IMR-90 (cell line): ENCODE measurements at regions not wholly inside any gene's neighbourhood (a gene's known extent, or its start where the extent isn't known, plus 50 kb on each side); places are given as distances from the start of the nearest gene placed in this dataset.

Experiments
- ATAC-seq: fragments of 200-7000 bp; cut with Tn5 transposase; 2 replicates; pipeline ENCODE4 v1.9.1; 2020; ENCODE audit warnings: low read depth, mild to moderate bottlenecking, moderate library complexity
- BruUV-seq: library from RNA; stranded (reverse); fragments of 400-500 nt; replicated peaks from 2 replicates; lab custom pipeline; 2021; lab: Mats Ljungman, UMichigan
- CTCF ChIA-PET: fragments of 300-600 bp; formaldehyde crosslinking; extraction: SDS; loops from one replicate; lab custom pipeline; 2021; ENCODE audit warnings: antibody characterized with exemption; lab: Yijun Ruan, JAX
- POLR2A ChIA-PET: fragments of 300-600 bp; sonication (Branson Sonifier 250); formaldehyde crosslinking; loops from one replicate; lab custom pipeline; 2022; ENCODE audit warnings: antibody characterized with exemption; ENCODE audit not compliant: unreplicated experiment; lab: Charles Lee
- DNase-seq: peaks from one replicate; pipeline ENCODE4 v3.0.0; 2013
- H2AFZ ChIP-seq: replicated peaks from 2 replicates; pipeline ENCODE3; 2013; ENCODE audit warnings: low read length, mild to moderate bottlenecking; ENCODE audit not compliant: poor library complexity
- H2AK5ac ChIP-seq: 2 replicates; pipeline ENCODE4 v1.6.1; 2013; ENCODE audit warnings: low read depth, low read length, inconsistent platforms
- H2AK9ac ChIP-seq: replicated peaks from 2 replicates; pipeline ENCODE3; 2013; ENCODE audit warnings: mild to moderate bottlenecking, low read depth, low read length, moderate library complexity; ENCODE audit not compliant: poor library complexity
- H2BK120ac ChIP-seq: 2 replicates; pipeline ENCODE4 v1.6.1; 2013; ENCODE audit warnings: low read depth, low read length, inconsistent platforms
- H2BK15ac ChIP-seq: 3 replicates; pipeline ENCODE4 v1.6.1; 2013; ENCODE audit warnings: low read depth, low read length, inconsistent platforms
- H2BK20ac ChIP-seq: 2 replicates; pipeline ENCODE4 v1.6.1; 2013; ENCODE audit warnings: low read depth, mild to moderate bottlenecking, inconsistent platforms, low read length, moderate library complexity
- H2BK5ac ChIP-seq: 2 replicates; pipeline ENCODE4 v1.6.1; 2013; ENCODE audit warnings: mild to moderate bottlenecking, low read depth, low read length, inconsistent platforms; ENCODE audit not compliant: poor library complexity, severe bottlenecking
- H3K14ac ChIP-seq: replicated peaks from 2 replicates; pipeline ENCODE4 v1.6.1; 2013; ENCODE audit warnings: low read depth, low read length, inconsistent platforms
- H3K18ac ChIP-seq: 2 replicates; pipeline ENCODE4 v1.6.1; 2013; ENCODE audit warnings: low read depth, low read length, control low read depth
- H3K23ac ChIP-seq: 2 replicates; pipeline ENCODE4 v1.6.1; 2013; ENCODE audit warnings: low read depth, low read length, inconsistent platforms
- H3K27ac ChIP-seq: 2 replicates; pipeline ENCODE4 v1.5.1; 2013; ENCODE audit warnings: mild to moderate bottlenecking, control low read depth, low read length; ENCODE audit not compliant: insufficient read depth
- H3K27me3 ChIP-seq: 2 replicates; pipeline ENCODE4 v1.6.1; 2013; ENCODE audit warnings: low read length; ENCODE audit not compliant: control insufficient read depth, insufficient read depth
- H3K36me3 ChIP-seq: 2 replicates; pipeline ENCODE4 v1.6.1; 2013; ENCODE audit warnings: low read length, mixed read lengths; ENCODE audit not compliant: control insufficient read depth, insufficient read depth
- H3K4ac ChIP-seq: 2 replicates; pipeline ENCODE4 v1.6.1; 2013; ENCODE audit warnings: low read depth, low read length, inconsistent platforms
- H3K4me1 ChIP-seq: 2 replicates; pipeline ENCODE4 v1.6.1; 2013; ENCODE audit warnings: low read length, mixed read lengths; ENCODE audit not compliant: control insufficient read depth, insufficient read depth
- H3K4me2 ChIP-seq: 2 replicates; pipeline ENCODE4 v1.6.1; 2013; ENCODE audit warnings: low read depth, mild to moderate bottlenecking, control low read depth, low read length, moderate library complexity
- H3K4me3 ChIP-seq: 2 replicates; pipeline ENCODE4 v1.5.1; 2013; ENCODE audit warnings: low read depth, mild to moderate bottlenecking, control low read depth, low read length, moderate library complexity; ENCODE audit not compliant: insufficient read depth
- H3K56ac ChIP-seq: 2 replicates; pipeline ENCODE4 v1.6.1; 2013; ENCODE audit warnings: low read length, inconsistent platforms; ENCODE audit not compliant: insufficient read depth; ENCODE audit errors: extremely low read depth
- H3K79me1 ChIP-seq, 2 experiments: 2 replicates each; pipeline ENCODE4 v1.6.1; 2013; ENCODE audit warnings: low read length in 2 of 2, inconsistent platforms in 1 of 2, low read depth in 1 of 2
- H3K9ac ChIP-seq: 2 replicates; pipeline ENCODE4 v1.6.1; 2013; ENCODE audit warnings: low read depth, low read length, control low read depth
- H3K9me1 ChIP-seq: 2 replicates; pipeline ENCODE4 v1.6.1; 2013; ENCODE audit warnings: low read length, inconsistent platforms; ENCODE audit not compliant: insufficient read depth
- H3K9me3 ChIP-seq: 2 replicates; pipeline ENCODE4 v1.6.1; 2013; ENCODE audit warnings: low read length; ENCODE audit not compliant: control insufficient read depth, insufficient read depth
- H4K20me1 ChIP-seq: 2 replicates; pipeline ENCODE4 v1.6.1; 2013; ENCODE audit warnings: low read length, inconsistent platforms; ENCODE audit not compliant: insufficient read depth
- H4K5ac ChIP-seq: 2 replicates; pipeline ENCODE4 v1.6.1; 2013; ENCODE audit warnings: mild to moderate bottlenecking, low read depth, low read length, control low read depth
- H4K8ac ChIP-seq, 2 experiments: 2 replicates each; pipeline ENCODE4 v1.6.1; 2013; ENCODE audit warnings: low read depth in 2 of 2, low read length in 2 of 2, control low read depth in 1 of 2, inconsistent platforms in 1 of 2
- H4K91ac ChIP-seq: 2 replicates; pipeline ENCODE4 v1.6.1; 2013; ENCODE audit warnings: low read depth, low read length, inconsistent platforms; ENCODE audit not compliant: insufficient read depth
- BHLHE40 ChIP-seq: fragments of 150-350 bp; IDR thresholded peaks from 2 replicates; pipeline ENCODE4 v1.6.1; 2016; ENCODE audit warnings: mild to moderate bottlenecking, low read depth, low read length
- CEBPB ChIP-seq: IDR thresholded peaks from 2 replicates; pipeline ENCODE4 v1.6.1; 2012; ENCODE audit warnings: low read depth, low read length, improper control_type of control experiment
- CHD1 ChIP-seq: IDR thresholded peaks from 2 replicates; pipeline ENCODE4 v1.6.1; 2012; ENCODE audit warnings: low read depth, low read length, improper control_type of control experiment
- FOS ChIP-seq: fragments of 150-350 bp; IDR thresholded peaks from 2 replicates; pipeline ENCODE4 v1.6.1; 2016; ENCODE audit warnings: low read depth, low read length
- MXI1 ChIP-seq: IDR thresholded peaks from 2 replicates; pipeline ENCODE4 v1.6.1; 2012; ENCODE audit warnings: low read depth, mild to moderate bottlenecking, low read length, moderate library complexity, borderline replicate concordance
- NFE2L2 ChIP-seq: fragments of 150-350 bp; IDR thresholded peaks from 2 replicates; pipeline ENCODE4 v1.6.1; 2016; ENCODE audit warnings: low read depth, mild to moderate bottlenecking, low read length
- RAD21 ChIP-seq: IDR thresholded peaks from 2 replicates; pipeline ENCODE4 v1.6.1; 2012; ENCODE audit warnings: low read length, improper control_type of control experiment
- RCOR1 ChIP-seq: IDR thresholded peaks from 2 replicates; pipeline ENCODE4 v1.6.1; 2012; ENCODE audit warnings: mild to moderate bottlenecking, low read length, improper control_type of control experiment; ENCODE audit not compliant: insufficient replicate concordance
- RFX5 ChIP-seq: IDR thresholded peaks from 2 replicates; pipeline ENCODE4 v1.8.0; 2012; ENCODE audit warnings: low read depth, mild to moderate bottlenecking, low read length, moderate library complexity
- SMC3 ChIP-seq: fragments of 150-350 bp; IDR thresholded peaks from 2 replicates; pipeline ENCODE4 v1.6.1; 2016; ENCODE audit warnings: low read depth, mild to moderate bottlenecking, antibody characterized with exemption, low read length, moderate library complexity
- WGBS, 2 experiments: methylation state at CpG; one replicate each; pipeline versions ENCODE4 v1.1.5 to v1.1.7; 2013; ENCODE audit warnings: missing lambda C conversion rate in 2 of 2; ENCODE audit not compliant: insufficient read length in 1 of 2; ENCODE audit errors: extremely low coverage in 2 of 2; 5-methylcytosine and 5-hydroxymethylcytosine counted together
- dilution Hi-C: fragments of 300-500 bp; cut with HindIII; formaldehyde crosslinking; loops from one replicate; pipeline ENCODE4 v1.14.3; 2018; ENCODE audit warnings: low sequenced_read_pairs; ENCODE audit not compliant: unreplicated experiment
- in situ Hi-C: fragments of 300-500 bp; cut with MboI; formaldehyde crosslinking; loops from 3 replicates; pipeline ENCODE4 v1.14.3; 2019; ENCODE audit warnings: low sequenced_read_pairs, inconsistent platforms, mixed read lengths
- intact Hi-C: fragments of 100-400 bp; cut with micrococcal nuclease; formaldehyde crosslinking; loops from 2 replicates; pipeline ENCODE4 v1.10.0; 2022
- TF ChIP-seq, protein P1 (sequence below): conservative IDR thresholded peaks from 2 replicates; pipeline ENCODE4 v1.5.1; 2012; ENCODE audit warnings: mild to moderate bottlenecking, low read depth, low read length, improper control_type of control experiment
- TF ChIP-seq, protein P2 (sequence below): fragments of 150-350 bp; IDR thresholded peaks from 2 replicates; pipeline ENCODE4 v1.6.1; 2017; ENCODE audit warnings: mild to moderate bottlenecking, antibody characterized with exemption, low read length, low read depth

DNA sequence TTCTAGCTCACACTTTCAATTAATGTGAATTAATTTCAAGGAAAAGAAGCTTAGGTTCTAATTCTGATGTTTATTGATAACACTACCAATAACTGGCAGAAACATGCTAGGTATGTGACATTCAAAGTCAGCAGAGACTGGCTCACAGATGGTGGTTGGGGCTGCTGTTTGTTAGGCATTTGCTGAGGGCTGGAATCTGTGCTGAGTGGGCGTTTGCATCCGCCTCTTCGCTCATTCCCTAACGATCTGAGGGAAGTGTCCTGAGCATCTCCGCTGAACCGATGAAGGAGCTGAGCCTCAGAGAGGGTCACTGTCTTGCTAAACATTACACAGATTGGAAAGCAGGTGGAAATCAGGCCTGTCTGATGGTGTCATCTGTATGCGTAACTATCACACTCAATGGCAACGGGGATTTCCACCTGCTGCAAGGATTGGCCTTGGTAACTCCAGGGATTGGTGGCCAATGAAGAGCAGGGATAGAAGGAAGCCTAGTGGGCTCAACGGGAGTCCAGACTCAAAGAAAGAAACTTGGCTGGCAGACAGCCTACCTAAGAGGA, 338.9 kb downstream of the TEX29 start:
- H2AK5ac ChIP-seq = no peak overlapping the region
- intact Hi-C loops (no loop called here), in situ Hi-C loops (no loop called here), dilution Hi-C loops (no loop called here)
- ATAC-seq = no peak
- no peak overlapping the region for H3K14ac ChIP-seq
- H3K9me1 ChIP-seq = no peaks in the 10 kb centered on the region
- no peak overlapping the region for H4K5ac ChIP-seq
- H2AFZ ChIP-seq = no peak overlapping the region
- H4K91ac ChIP-seq = no peak overlapping the region
- no peak overlapping the region for H4K8ac ChIP-seq
- H3K4ac ChIP-seq = no peak overlapping the region
- H3K4me3 ChIP-seq = no peak overlapping the region
- H3K36me3 ChIP-seq = no peaks in the 10 kb centered on the region
- no peak overlapping the region for H2AK9ac ChIP-seq
- H2BK20ac ChIP-seq = no peak overlapping the region
- BruUV-seq = no TSS peak
- H3K18ac ChIP-seq = no peak overlapping the region
- H4K20me1 ChIP-seq = no peaks in the 10 kb centered on the region
- no peak overlapping the region for H2BK120ac ChIP-seq
- no peak overlapping the region for H3K27ac ChIP-seq
- no peak overlapping the region for H3K4me2 ChIP-seq
- H3K4me1 ChIP-seq = no peaks in the 10 kb centered on the region
- 83% methylated on average over 6 of the region's 9 CpGs; no CpG with 5 or more reads in 1 of the 2 experiments for WGBS, 2 experiments
- ChIA-PET CTCF (no interaction called here), POLR2A (no interaction called here)
- DNase-seq = no peak
- H3K9me3 ChIP-seq = peaks cover 40% of the 10 kb centered on the region
- no peak overlapping the region for H3K9ac ChIP-seq
- no peak overlapping the region for H3K23ac ChIP-seq
- no peak overlapping the region for H2BK15ac ChIP-seq
- H2BK5ac ChIP-seq = no peak overlapping the region
- TF ChIP-seq CHD1 = no peak
- no peak for TF ChIP-seq SMC3
- no peak for TF ChIP-seq RFX5
- no peak for TF ChIP-seq RCOR1
- TF ChIP-seq, protein P1, sequence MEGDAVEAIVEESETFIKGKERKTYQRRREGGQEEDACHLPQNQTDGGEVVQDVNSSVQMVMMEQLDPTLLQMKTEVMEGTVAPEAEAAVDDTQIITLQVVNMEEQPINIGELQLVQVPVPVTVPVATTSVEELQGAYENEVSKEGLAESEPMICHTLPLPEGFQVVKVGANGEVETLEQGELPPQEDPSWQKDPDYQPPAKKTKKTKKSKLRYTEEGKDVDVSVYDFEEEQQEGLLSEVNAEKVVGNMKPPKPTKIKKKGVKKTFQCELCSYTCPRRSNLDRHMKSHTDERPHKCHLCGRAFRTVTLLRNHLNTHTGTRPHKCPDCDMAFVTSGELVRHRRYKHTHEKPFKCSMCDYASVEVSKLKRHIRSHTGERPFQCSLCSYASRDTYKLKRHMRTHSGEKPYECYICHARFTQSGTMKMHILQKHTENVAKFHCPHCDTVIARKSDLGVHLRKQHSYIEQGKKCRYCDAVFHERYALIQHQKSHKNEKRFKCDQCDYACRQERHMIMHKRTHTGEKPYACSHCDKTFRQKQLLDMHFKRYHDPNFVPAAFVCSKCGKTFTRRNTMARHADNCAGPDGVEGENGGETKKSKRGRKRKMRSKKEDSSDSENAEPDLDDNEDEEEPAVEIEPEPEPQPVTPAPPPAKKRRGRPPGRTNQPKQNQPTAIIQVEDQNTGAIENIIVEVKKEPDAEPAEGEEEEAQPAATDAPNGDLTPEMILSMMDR = no peak
- no peak for TF ChIP-seq RAD21
- TF ChIP-seq, protein P2, sequence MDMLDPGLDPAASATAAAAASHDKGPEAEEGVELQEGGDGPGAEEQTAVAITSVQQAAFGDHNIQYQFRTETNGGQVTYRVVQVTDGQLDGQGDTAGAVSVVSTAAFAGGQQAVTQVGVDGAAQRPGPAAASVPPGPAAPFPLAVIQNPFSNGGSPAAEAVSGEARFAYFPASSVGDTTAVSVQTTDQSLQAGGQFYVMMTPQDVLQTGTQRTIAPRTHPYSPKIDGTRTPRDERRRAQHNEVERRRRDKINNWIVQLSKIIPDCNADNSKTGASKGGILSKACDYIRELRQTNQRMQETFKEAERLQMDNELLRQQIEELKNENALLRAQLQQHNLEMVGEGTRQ = no peak
- no peak for TF ChIP-seq CEBPB
- TF ChIP-seq MXI1 = no peak
- TF ChIP-seq BHLHE40 = no peak
- no peak for TF ChIP-seq NFE2L2
- TF ChIP-seq FOS = no peak
- H3K27me3 ChIP-seq = no peaks in the 10 kb centered on the region
- H3K79me1 ChIP-seq = no peaks in the 10 kb centered on the region
- H3K56ac ChIP-seq = no peak overlapping the region
